C4-2B (cell line): ENCODE measurements at regions not wholly inside any gene's neighbourhood (a gene's known extent, or its start where the extent isn't known, plus 50 kb on each side); places are given as distances from the start of the nearest gene placed in this dataset.

ENCODE experiments used
- H3K27ac ChIP-seq: fragments of 450-650 bp; 2 replicates; pipeline ENCODE4 v1.5.1; 2017
- ZFX ChIP-seq: fragments of 450-650 bp; IDR thresholded peaks from 2 replicates; pipeline ENCODE4 v1.6.1; 2017
- TF ChIP-seq, protein P1 (sequence below): fragments of 450-650 bp; conservative IDR thresholded peaks from 2 replicates; pipeline ENCODE4 v1.5.1; 2017; ENCODE audit warnings: mild to moderate bottlenecking

DNA sequence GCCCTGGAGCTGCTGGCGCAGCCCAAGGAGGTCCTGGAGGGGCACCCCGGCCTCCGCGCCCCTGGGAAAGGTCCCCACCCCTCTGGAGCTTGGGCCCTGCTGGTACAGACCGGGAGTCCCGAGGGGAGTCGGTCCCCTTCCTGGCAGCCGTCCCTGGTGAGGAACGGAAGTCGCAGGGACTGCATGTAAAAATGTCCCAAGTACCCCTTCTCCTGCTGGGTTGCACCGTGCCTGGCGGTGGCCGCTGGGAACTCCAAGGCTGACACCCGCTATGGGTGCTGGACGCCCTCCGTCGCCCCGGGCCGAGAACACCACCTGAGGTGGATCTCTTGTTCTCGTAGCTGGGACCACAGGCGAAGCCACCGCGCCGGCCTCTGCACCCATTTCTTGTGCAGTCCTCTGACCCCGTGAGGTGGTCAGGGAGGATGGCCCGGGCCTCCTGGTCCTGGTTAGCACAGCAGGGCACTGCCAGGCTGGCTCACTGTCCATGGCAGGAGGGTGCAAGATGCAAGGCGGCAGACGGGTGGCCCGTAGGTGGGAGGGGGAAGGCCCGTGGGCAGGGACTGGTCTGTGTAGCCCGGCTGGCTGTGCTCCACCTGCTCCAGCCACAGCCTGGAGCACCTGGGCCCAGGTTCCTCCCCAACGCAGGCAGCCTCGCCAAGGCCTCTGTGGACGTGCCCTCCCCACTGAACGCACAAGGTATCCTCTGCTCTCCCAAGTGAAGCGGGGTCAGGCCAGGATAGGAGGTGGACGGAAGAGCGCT lies 165.2 kb downstream of the IGLL1 start:
- H3K27ac ChIP-seq = no peak overlapping the region
- no peak for TF ChIP-seq ZFX
- TF ChIP-seq, protein P1, sequence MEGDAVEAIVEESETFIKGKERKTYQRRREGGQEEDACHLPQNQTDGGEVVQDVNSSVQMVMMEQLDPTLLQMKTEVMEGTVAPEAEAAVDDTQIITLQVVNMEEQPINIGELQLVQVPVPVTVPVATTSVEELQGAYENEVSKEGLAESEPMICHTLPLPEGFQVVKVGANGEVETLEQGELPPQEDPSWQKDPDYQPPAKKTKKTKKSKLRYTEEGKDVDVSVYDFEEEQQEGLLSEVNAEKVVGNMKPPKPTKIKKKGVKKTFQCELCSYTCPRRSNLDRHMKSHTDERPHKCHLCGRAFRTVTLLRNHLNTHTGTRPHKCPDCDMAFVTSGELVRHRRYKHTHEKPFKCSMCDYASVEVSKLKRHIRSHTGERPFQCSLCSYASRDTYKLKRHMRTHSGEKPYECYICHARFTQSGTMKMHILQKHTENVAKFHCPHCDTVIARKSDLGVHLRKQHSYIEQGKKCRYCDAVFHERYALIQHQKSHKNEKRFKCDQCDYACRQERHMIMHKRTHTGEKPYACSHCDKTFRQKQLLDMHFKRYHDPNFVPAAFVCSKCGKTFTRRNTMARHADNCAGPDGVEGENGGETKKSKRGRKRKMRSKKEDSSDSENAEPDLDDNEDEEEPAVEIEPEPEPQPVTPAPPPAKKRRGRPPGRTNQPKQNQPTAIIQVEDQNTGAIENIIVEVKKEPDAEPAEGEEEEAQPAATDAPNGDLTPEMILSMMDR = no peak

GRCh38 chr22:23411739-23412138 lies 168.4 kb downstream of the IGLL1 start:
- TF ChIP-seq, protein P1 = no peak
- TF ChIP-seq ZFX = no peak
- no peak overlapping the region for H3K27ac ChIP-seq

- TF ChIP-seq ZFX = no peak
- TF ChIP-seq, protein P1 = no peak
- H3K27ac ChIP-seq = no peak overlapping the region
These were observed 169.7 kb downstream of the IGLL1 start for GRCh38 chr22:23410411-23410810.

GRCh38 chr22:23409976-23410375 lies 170.1 kb downstream of the IGLL1 start:
- TF ChIP-seq, protein P1 = no peak
- TF ChIP-seq ZFX = no peak
- no peak overlapping the region for H3K27ac ChIP-seq

DNA sequence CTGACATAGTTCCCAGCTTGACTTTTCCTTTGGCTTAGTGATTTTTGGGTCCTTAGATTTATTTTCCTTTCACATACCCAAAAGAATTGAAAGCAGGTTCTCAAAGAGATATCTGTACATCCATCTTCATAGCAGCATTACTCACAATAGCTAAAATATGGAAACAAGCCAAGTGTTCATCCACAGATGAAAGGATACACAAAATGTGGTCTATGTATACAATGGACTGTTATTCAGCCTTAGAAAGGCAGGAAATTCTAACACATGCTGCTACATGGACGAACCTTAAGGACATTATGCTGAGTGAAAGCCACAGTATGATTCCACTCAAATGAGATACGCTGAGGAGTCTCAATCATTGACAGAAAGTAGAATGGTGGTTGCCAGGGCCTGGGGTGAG lies 171.8 kb downstream of the IGLL1 start:
- H3K27ac ChIP-seq = no peak overlapping the region
- TF ChIP-seq ZFX = no peak
- TF ChIP-seq, protein P1 = no peak

- TF ChIP-seq, protein P1 = no peak
- no peak for TF ChIP-seq ZFX
- H3K27ac ChIP-seq = no peak overlapping the region
These were observed 174.7 kb downstream of the IGLL1 start for GRCh38 chr22:23405366-23405851.

GRCh38 chr22:23404689-23405365 lies 175.3 kb downstream of the IGLL1 start:
- no peak overlapping the region for H3K27ac ChIP-seq
- no peak for TF ChIP-seq ZFX
- TF ChIP-seq, protein P1 = no peak
